Esophagus muscularis mucosa (tissue), 4 donors: ENCODE measurements at regions not wholly inside any gene's neighbourhood (a gene's known extent, or its start where the extent isn't known, plus 50 kb on each side); places are given as distances from the start of the nearest gene placed in this dataset.

Experiments used
- EP300 ChIP-seq: sonication (generic); formaldehyde crosslinking; IDR thresholded peaks from one replicate; pipeline ENCODE4 v1.6.1; 2017; ENCODE audit warnings: antibody characterized with exemption
- POLR2A ChIP-seq: fragments of 450-650 bp; IDR thresholded peaks from one replicate; pipeline ENCODE4 v1.6.1; 2017; ENCODE audit warnings: antibody characterized with exemption, moderate library complexity, mild to moderate bottlenecking, low read depth
- TF ChIP-seq, protein P1 (sequence below), 3 experiments: fragments of 200-600 bp in 2 of 3; fragments of 450-650 bp in 1 of 3; sonication (generic) in 2 of 3; IDR thresholded peaks; one replicate each; pipeline ENCODE4 v1.5.1; 2017 to 2019; ENCODE audit warnings: antibody characterized with exemption in 3 of 3, mild to moderate bottlenecking in 2 of 3, moderate library complexity in 1 of 3

- TF ChIP-seq, protein P1, sequence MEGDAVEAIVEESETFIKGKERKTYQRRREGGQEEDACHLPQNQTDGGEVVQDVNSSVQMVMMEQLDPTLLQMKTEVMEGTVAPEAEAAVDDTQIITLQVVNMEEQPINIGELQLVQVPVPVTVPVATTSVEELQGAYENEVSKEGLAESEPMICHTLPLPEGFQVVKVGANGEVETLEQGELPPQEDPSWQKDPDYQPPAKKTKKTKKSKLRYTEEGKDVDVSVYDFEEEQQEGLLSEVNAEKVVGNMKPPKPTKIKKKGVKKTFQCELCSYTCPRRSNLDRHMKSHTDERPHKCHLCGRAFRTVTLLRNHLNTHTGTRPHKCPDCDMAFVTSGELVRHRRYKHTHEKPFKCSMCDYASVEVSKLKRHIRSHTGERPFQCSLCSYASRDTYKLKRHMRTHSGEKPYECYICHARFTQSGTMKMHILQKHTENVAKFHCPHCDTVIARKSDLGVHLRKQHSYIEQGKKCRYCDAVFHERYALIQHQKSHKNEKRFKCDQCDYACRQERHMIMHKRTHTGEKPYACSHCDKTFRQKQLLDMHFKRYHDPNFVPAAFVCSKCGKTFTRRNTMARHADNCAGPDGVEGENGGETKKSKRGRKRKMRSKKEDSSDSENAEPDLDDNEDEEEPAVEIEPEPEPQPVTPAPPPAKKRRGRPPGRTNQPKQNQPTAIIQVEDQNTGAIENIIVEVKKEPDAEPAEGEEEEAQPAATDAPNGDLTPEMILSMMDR (IDR thresholded peaks at IDR 0.05), result no peak
- TF ChIP-seq EP300 (no peak), POLR2A (no peak)
These were observed 4167.4 kb upstream of the OR11H1 start for GRCh38 chr22:11360632-11361031.
